ENCODE measurements at regions not wholly inside any gene's neighbourhood (a gene's known extent, or its start where the extent isn't known, plus 50 kb on each side); places are given as distances from the start of the nearest gene placed in this dataset.

DNA sequence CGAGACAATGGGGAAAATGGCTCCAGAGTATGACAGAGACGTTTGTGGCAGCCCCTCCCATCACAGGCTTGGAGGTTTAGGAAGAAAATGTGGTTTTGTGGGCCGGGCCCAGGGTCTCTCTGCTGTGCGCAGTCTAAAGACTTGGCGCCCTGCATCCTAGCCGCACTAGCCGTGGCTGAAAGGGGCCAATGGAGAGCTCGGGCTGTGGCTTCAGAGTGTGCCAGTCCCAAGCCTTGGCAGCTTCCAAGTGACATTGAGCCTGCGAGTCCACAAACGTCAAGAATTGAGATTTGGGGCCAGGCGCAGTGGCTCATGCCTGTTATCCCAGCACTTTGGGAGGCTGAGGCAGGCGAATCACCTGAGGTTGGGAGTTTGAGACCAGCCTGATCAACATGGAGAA is 513.1 kb downstream of the PCDH17 start:
- Histone ChIP-seq H3K4me1 (ENCODE audit: control insufficient read depth in 2 of 2, insufficient read depth in 2 of 2, low read length in 2 of 2) (no peaks in the 10 kb centered on the region), H3K4me3 (ENCODE audit: low read length in 2 of 2) (no peak overlapping the region), H3K27me3 (ENCODE audit: control insufficient read depth in 2 of 2, insufficient read depth in 1 of 2, low read length in 1 of 2) (no peaks in the 10 kb centered on the region), H3K36me3 (ENCODE audit: control insufficient read depth in 2 of 2, insufficient read depth in 2 of 2, low read length in 1 of 2) (no peaks in the 10 kb centered on the region), H3K9me3 (ENCODE audit: control insufficient read depth in 2 of 2, insufficient read depth in 1 of 2, low read length in 1 of 2) (no peaks in the 10 kb centered on the region), H3K27ac (ENCODE audit: low read depth in 1 of 2, low read length in 1 of 2) (no peak overlapping the region)
- no peak for DNase-seq (ENCODE audit: low read depth in 6 of 9, low spot score in 9 of 9)
- 94% methylated on average over 12 of the region's 12 CpGs for WGBS

DNA sequence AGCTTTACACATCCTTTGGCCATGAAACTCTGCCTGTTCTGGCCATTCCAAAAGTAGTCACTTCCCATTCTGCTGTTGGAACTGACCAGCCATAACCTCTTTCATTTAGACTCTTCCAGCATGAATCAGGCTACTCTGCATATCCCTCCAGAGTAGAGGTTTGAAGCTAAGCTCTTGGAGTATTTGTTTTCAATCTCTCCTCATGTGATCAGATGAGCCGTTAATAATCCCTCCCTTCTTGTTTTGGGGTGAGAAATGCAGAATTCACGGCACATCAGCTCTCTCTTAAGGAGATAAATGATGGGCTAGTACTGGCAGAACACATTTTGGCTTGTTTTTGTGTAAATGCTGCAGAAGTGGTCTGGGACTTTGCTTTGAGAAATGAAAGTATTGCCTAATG is 519.9 kb downstream of the PCDH17 start:
- no peak overlapping the region for H3K27ac ChIP-seq (ENCODE audit: low read depth in 1 of 2, low read length in 1 of 2)
- DNase-seq (ENCODE audit: low read depth in 6 of 9, low spot score in 9 of 9), result no peak

DNA sequence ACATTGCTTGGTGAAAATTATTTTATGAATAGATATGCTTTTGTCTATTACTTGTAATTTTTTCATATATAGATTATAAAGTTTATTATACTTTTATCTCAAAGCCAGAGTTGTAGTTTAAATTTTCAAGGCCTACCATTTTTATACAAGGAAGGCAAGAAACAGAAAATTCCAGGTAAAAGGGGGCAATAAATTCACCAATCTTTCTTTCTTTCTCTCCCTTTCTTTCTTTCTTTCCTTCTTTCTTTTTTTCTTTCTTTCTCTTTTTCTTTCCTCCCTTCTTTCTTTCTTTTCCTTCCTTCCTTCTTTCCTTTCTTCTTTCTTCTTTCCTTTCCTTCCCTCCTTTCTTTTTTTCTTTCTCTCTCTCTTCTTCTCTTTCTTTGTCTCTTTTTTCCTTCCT is 529.4 kb downstream of the PCDH17 start:
- no peaks in the 10 kb centered on the region for H3K4me1 ChIP-seq (ENCODE audit: control insufficient read depth in 2 of 2, insufficient read depth in 2 of 2, low read length in 2 of 2)
- H3K27me3 ChIP-seq (ENCODE audit: control insufficient read depth in 2 of 2, insufficient read depth in 1 of 2, low read length in 1 of 2), result no peaks in the 10 kb centered on the region
- H3K36me3 ChIP-seq (ENCODE audit: control insufficient read depth in 2 of 2, insufficient read depth in 2 of 2, low read length in 1 of 2), result no peaks in the 10 kb centered on the region
- no peak overlapping the region for H3K27ac ChIP-seq (ENCODE audit: low read depth in 1 of 2, low read length in 1 of 2)
- DNase-seq (ENCODE audit: low read depth in 6 of 9, low spot score in 9 of 9), result no peak
- no peak overlapping the region for H3K4me3 ChIP-seq (ENCODE audit: low read length in 2 of 2)
- H3K9me3 ChIP-seq (ENCODE audit: control insufficient read depth in 2 of 2, insufficient read depth in 1 of 2, low read length in 1 of 2), result no peaks in the 10 kb centered on the region

More for the DNA sequence above, 519.9 kb downstream of the PCDH17 start:
- WGBS, result 90% methylated on average over 2 of the region's 2 CpGs
- no peaks in the 10 kb centered on the region for H3K9me3 ChIP-seq (ENCODE audit: control insufficient read depth in 2 of 2, insufficient read depth in 1 of 2, low read length in 1 of 2)
- no peaks in the 10 kb centered on the region for H3K36me3 ChIP-seq (ENCODE audit: control insufficient read depth in 2 of 2, insufficient read depth in 2 of 2, low read length in 1 of 2)
- no peaks in the 10 kb centered on the region for H3K27me3 ChIP-seq (ENCODE audit: control insufficient read depth in 2 of 2, insufficient read depth in 1 of 2, low read length in 1 of 2)
- no peaks in the 10 kb centered on the region for H3K4me1 ChIP-seq (ENCODE audit: control insufficient read depth in 2 of 2, insufficient read depth in 2 of 2, low read length in 2 of 2)
- no peak overlapping the region for H3K4me3 ChIP-seq (ENCODE audit: low read length in 2 of 2)

DNA sequence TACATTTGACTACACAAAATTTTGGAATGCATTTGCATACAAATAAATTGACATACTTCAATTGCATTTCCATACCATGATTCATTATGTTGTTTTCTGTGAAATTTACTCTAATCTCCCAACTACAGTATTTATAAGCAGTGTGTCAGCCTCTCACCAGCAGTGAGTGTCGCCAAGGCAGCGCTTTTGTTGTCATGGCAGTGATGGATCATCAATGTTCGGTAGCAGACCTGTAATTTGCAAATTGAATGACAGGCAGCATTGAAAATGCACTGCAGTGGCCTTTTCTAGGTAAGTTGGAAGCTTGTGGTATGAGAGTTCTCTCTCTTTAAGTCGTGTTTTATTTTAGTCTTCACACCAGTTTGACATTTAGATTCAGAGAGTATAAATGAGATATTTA is 534.1 kb downstream of the PCDH17 start:
- no peaks in the 10 kb centered on the region for H3K9me3 ChIP-seq (ENCODE audit: control insufficient read depth in 2 of 2, insufficient read depth in 1 of 2, low read length in 1 of 2)
- H3K27ac ChIP-seq (ENCODE audit: low read depth in 1 of 2, low read length in 1 of 2), result no peak overlapping the region
- 90% methylated on average over 4 of the region's 4 CpGs for WGBS
- no peak overlapping the region for H3K4me3 ChIP-seq (ENCODE audit: low read length in 2 of 2)
- no peaks in the 10 kb centered on the region for H3K36me3 ChIP-seq (ENCODE audit: control insufficient read depth in 2 of 2, insufficient read depth in 2 of 2, low read length in 1 of 2)
- H3K27me3 ChIP-seq (ENCODE audit: control insufficient read depth in 2 of 2, insufficient read depth in 1 of 2, low read length in 1 of 2), result no peaks in the 10 kb centered on the region
- DNase-seq (ENCODE audit: low read depth in 6 of 9, low spot score in 9 of 9), result no peak
- H3K4me1 ChIP-seq (ENCODE audit: control insufficient read depth in 2 of 2, insufficient read depth in 2 of 2, low read length in 2 of 2), result no peaks in the 10 kb centered on the region

DNA sequence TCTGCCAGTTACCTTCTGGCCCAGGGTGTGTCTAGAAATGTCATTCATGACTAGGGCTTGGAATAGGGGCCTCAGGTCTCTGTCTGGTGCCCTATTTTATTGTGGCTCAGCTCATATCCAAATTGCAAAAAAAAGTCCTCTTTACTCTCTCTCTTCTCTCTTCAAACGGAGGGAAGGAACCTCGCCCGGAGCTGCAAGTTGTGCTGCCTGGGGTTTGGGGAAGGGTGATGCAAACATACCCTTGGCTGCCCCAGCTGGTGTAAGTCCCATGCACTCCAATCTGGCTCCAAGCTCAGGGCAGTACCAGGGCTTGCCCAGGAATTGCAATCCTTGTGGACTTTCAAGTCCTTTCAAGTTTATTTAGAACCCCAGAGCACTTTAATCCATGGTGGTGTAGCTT is 549.6 kb downstream of the PCDH17 start:
- Histone ChIP-seq H3K4me1 (ENCODE audit: control insufficient read depth in 2 of 2, insufficient read depth in 2 of 2, low read length in 2 of 2) (no peaks in the 10 kb centered on the region), H3K27me3 (ENCODE audit: control insufficient read depth in 2 of 2, insufficient read depth in 1 of 2, low read length in 1 of 2) (no peaks in the 10 kb centered on the region), H3K27ac (ENCODE audit: low read depth in 1 of 2, low read length in 1 of 2) (no peak overlapping the region), H3K9me3 (ENCODE audit: control insufficient read depth in 2 of 2, insufficient read depth in 1 of 2, low read length in 1 of 2) (peaks cover 0 to 12% of the 10 kb centered on the region in 2 donors), H3K36me3 (ENCODE audit: control insufficient read depth in 2 of 2, insufficient read depth in 2 of 2, low read length in 1 of 2) (no peaks in the 10 kb centered on the region), H3K4me3 (ENCODE audit: low read length in 2 of 2) (no peak overlapping the region)
- DNase-seq (ENCODE audit: low read depth in 6 of 9, low spot score in 9 of 9), result no peak
- 98% methylated on average over 3 of the region's 3 CpGs for WGBS

DNA sequence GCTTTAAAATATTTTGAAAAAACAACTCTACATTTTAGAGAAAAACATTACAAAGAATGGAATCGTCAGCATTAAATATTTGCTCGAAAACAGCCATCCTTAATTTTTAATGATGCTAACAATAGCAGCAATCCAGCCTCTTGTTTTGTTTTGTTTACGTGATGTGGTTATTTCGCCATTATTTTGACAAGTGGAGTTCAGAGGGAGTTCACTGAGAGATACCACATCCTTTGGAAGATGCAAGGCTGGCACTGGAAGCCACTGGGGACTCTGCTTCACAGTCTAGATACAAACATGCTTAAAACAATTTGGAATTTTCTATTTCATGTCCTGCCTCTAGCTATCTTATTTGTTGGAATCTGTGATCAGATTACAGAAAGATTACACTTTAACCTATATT is 556.3 kb downstream of the PCDH17 start:
- DNase-seq (ENCODE audit: low read depth in 6 of 9, low spot score in 9 of 9), result no peak
- H3K27me3 ChIP-seq (ENCODE audit: control insufficient read depth in 2 of 2, insufficient read depth in 1 of 2, low read length in 1 of 2), result no peaks in the 10 kb centered on the region

DNA sequence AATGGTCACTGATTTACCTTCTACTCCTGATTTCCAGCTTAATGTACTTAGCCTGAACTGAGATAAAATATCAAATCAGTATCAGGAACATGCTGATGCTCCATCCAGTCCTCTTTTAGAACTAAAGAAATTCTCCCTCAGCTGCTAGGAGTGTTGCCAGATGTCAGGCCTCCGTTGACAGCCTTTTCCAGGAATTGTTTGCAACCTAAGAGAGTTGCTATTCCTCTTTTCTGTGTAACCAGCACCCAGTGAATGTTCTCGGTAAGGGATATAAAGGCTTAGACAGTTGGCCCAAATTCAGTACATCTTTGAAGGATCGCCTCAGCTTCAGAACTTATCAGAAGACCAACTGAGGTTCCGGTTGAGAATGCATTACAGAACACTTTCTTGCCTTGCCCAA is 559.0 kb downstream of the PCDH17 start:
- no peaks in the 10 kb centered on the region for H3K9me3 ChIP-seq (ENCODE audit: control insufficient read depth in 2 of 2, insufficient read depth in 1 of 2, low read length in 1 of 2)
- no peak for DNase-seq (ENCODE audit: low read depth in 6 of 9, low spot score in 9 of 9)
- no peak overlapping the region for H3K27ac ChIP-seq (ENCODE audit: low read depth in 1 of 2, low read length in 1 of 2)
- H3K4me1 ChIP-seq (ENCODE audit: control insufficient read depth in 2 of 2, insufficient read depth in 2 of 2, low read length in 2 of 2), result no peaks in the 10 kb centered on the region
- no peak overlapping the region for H3K4me3 ChIP-seq (ENCODE audit: low read length in 2 of 2)
- 23% methylated on average over 4 of the region's 4 CpGs for WGBS
- no peaks in the 10 kb centered on the region for H3K36me3 ChIP-seq (ENCODE audit: control insufficient read depth in 2 of 2, insufficient read depth in 2 of 2, low read length in 1 of 2)
- no peaks in the 10 kb centered on the region for H3K27me3 ChIP-seq (ENCODE audit: control insufficient read depth in 2 of 2, insufficient read depth in 1 of 2, low read length in 1 of 2)

More for the DNA sequence above, 556.3 kb downstream of the PCDH17 start:
- Histone ChIP-seq H3K4me3 (ENCODE audit: low read length in 2 of 2) (no peak overlapping the region), H3K27ac (ENCODE audit: low read depth in 1 of 2, low read length in 1 of 2) (no peak overlapping the region), H3K4me1 (ENCODE audit: control insufficient read depth in 2 of 2, insufficient read depth in 2 of 2, low read length in 2 of 2) (no peaks in the 10 kb centered on the region), H3K36me3 (ENCODE audit: control insufficient read depth in 2 of 2, insufficient read depth in 2 of 2, low read length in 1 of 2) (no peaks in the 10 kb centered on the region), H3K9me3 (ENCODE audit: control insufficient read depth in 2 of 2, insufficient read depth in 1 of 2, low read length in 1 of 2) (no peaks in the 10 kb centered on the region)
- 90% methylated on average over 4 of the region's 4 CpGs for WGBS

DNA sequence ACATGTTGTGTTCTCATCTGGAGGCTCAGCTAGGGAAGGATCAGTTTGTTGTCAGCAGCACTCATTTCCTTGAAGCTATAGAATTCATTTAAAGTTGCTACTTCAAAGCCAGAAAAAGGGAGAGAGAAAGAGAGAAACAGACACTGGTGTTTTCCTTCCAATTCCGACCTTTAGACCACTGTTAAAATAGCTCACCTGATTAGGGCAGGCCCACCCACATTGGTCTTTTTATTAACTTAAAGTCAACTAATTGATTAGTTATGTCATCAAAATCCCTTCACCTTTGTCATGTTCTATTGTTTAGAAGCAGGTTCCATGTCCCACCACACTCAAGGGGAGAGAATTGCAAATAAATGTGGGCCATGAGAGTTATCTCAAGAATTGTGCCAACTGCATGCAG is 560.2 kb downstream of the PCDH17 start:
- H3K4me1 ChIP-seq (ENCODE audit: control insufficient read depth in 2 of 2, insufficient read depth in 2 of 2, low read length in 2 of 2), result no peaks in the 10 kb centered on the region
- no peaks in the 10 kb centered on the region for H3K36me3 ChIP-seq (ENCODE audit: control insufficient read depth in 2 of 2, insufficient read depth in 2 of 2, low read length in 1 of 2)
- WGBS, result 93% methylated on average over 1 of the region's 1 CpG
- no peaks in the 10 kb centered on the region for H3K27me3 ChIP-seq (ENCODE audit: control insufficient read depth in 2 of 2, insufficient read depth in 1 of 2, low read length in 1 of 2)
- H3K27ac ChIP-seq (ENCODE audit: low read depth in 1 of 2, low read length in 1 of 2), result no peak overlapping the region
- DNase-seq (ENCODE audit: low read depth in 6 of 9, low spot score in 9 of 9), result no peak
- H3K4me3 ChIP-seq (ENCODE audit: low read length in 2 of 2), result no peak overlapping the region
- H3K9me3 ChIP-seq (ENCODE audit: control insufficient read depth in 2 of 2, insufficient read depth in 1 of 2, low read length in 1 of 2), result no peaks in the 10 kb centered on the region

DNA sequence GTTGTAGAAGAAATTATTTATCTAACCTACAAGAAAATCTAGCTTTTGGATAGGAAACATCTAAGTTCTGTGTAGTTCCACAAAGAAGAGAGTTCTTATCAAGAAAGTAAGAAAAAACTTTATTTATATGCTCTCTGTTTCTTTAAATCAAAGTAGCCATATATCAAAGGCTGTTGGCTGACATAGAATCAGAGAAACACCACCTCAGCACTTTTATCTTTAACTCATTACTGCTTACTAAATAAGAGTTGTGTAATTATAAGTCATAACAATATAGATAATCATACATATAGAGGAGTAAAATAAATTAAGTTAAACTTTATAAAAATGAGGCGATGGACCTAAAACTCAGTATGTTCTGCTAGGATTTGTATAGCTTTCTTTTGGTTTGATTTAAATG is 570.6 kb downstream of the PCDH17 start:
- Histone ChIP-seq H3K36me3 (ENCODE audit: control insufficient read depth in 2 of 2, insufficient read depth in 2 of 2, low read length in 1 of 2) (no peaks in the 10 kb centered on the region), H3K27ac (ENCODE audit: low read depth in 1 of 2, low read length in 1 of 2) (no peak overlapping the region), H3K27me3 (ENCODE audit: control insufficient read depth in 2 of 2, insufficient read depth in 1 of 2, low read length in 1 of 2) (no peaks in the 10 kb centered on the region), H3K9me3 (ENCODE audit: control insufficient read depth in 2 of 2, insufficient read depth in 1 of 2, low read length in 1 of 2) (no peaks in the 10 kb centered on the region), H3K4me3 (ENCODE audit: low read length in 2 of 2) (no peak overlapping the region), H3K4me1 (ENCODE audit: control insufficient read depth in 2 of 2, insufficient read depth in 2 of 2, low read length in 2 of 2) (no peaks in the 10 kb centered on the region)
- 99% methylated on average over 1 of the region's 1 CpG for WGBS
- no peak for DNase-seq (ENCODE audit: low read depth in 6 of 9, low spot score in 9 of 9)

DNA sequence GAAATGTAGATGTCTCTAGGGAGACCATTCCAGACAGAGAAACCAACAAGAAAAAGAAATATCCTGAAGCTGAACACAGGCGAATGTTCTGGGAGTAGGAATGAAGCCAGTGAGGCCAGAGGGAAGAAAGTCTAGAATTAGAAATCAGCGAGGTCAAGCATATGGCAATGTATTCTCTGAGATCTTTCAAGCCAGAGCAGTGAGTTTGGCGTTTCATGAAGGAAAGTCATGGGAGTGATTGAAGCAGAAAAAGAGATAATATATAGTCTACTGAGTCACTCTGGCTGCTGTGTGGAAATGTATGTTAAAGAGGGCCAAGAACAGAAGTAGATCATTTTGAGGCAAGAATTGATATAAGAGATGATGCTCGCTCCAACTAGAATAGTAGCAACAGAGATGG is 576.0 kb downstream of the PCDH17 start:
- DNase-seq (ENCODE audit: low read depth in 6 of 9, low spot score in 9 of 9), result no peak
- no peaks in the 10 kb centered on the region for H3K27me3 ChIP-seq (ENCODE audit: control insufficient read depth in 2 of 2, insufficient read depth in 1 of 2, low read length in 1 of 2)
- H3K9me3 ChIP-seq (ENCODE audit: control insufficient read depth in 2 of 2, insufficient read depth in 1 of 2, low read length in 1 of 2), result no peaks in the 10 kb centered on the region
- no peaks in the 10 kb centered on the region for H3K4me1 ChIP-seq (ENCODE audit: control insufficient read depth in 2 of 2, insufficient read depth in 2 of 2, low read length in 2 of 2)
- WGBS, result 91% methylated on average over 4 of the region's 4 CpGs
- no peak overlapping the region for H3K27ac ChIP-seq (ENCODE audit: low read depth in 1 of 2, low read length in 1 of 2)
- H3K36me3 ChIP-seq (ENCODE audit: control insufficient read depth in 2 of 2, insufficient read depth in 2 of 2, low read length in 1 of 2), result no peaks in the 10 kb centered on the region
- H3K4me3 ChIP-seq (ENCODE audit: low read length in 2 of 2), result no peak overlapping the region

Data from thymus (tissue), 11 donors.